WERI-Rb-1 (cell line): ENCODE measurements at regions not wholly inside any gene's neighbourhood (a gene's known extent, or its start where the extent isn't known, plus 50 kb on each side); places are given as distances from the start of the nearest gene placed in this dataset.

Source experiments
- DNase-seq: peaks from one replicate; pipeline ENCODE4 v3.0.0-alpha.2; 2020
- H3K27ac ChIP-seq: fragments of 250-450 bp; sonication (Bioruptor Pico); 2 replicates; pipeline ENCODE4 v1.5.1; 2020; ENCODE audit warnings: mild to moderate bottlenecking, moderate library complexity
- H3K27me3 ChIP-seq: fragments of 250-450 bp; sonication (Bioruptor Pico); 2 replicates; pipeline ENCODE4 v1.5.1; 2021; ENCODE audit warnings: mild to moderate bottlenecking, low read depth, moderate library complexity; ENCODE audit not compliant: insufficient read depth, severe bottlenecking
- H3K36me3 ChIP-seq: fragments of 250-450 bp; sonication (Bioruptor Pico); 2 replicates; pipeline ENCODE4 v1.5.1; 2020; ENCODE audit warnings: mild to moderate bottlenecking, moderate library complexity
- H3K4me3 ChIP-seq: 2 replicates; pipeline ENCODE4 v1.5.1; 2011; ENCODE audit warnings: low read depth, mild to moderate bottlenecking, control low read depth, low read length
- H3K9me3 ChIP-seq: fragments of 250-450 bp; sonication (Bioruptor Pico); 2 replicates; pipeline ENCODE4 v1.5.1; 2021; ENCODE audit warnings: mild to moderate bottlenecking, moderate library complexity; ENCODE audit not compliant: severe bottlenecking
- CTCF ChIP-seq: IDR thresholded peaks from 2 replicates; pipeline ENCODE4 v1.5.1; 2011; ENCODE audit warnings: low read depth, mild to moderate bottlenecking, control low read depth, inconsistent platforms, low read length

GRCh38 chr3:96712792-96713191, 101.6 kb upstream of the EPHA6 start:
- Histone ChIP-seq H3K9me3 (no peaks in the 10 kb centered on the region), H3K4me3 (no peak overlapping the region), H3K27ac (no peak overlapping the region), H3K27me3 (peaks cover 31% of the 10 kb centered on the region), H3K36me3 (no peaks in the 10 kb centered on the region)
- TF ChIP-seq CTCF: no peak
- no peak for DNase-seq

GRCh38 chr3:96719921-96720320, 94.5 kb upstream of the EPHA6 start:
- Histone ChIP-seq H3K36me3 (no peaks in the 10 kb centered on the region), H3K27me3 (peaks cover 10% of the 10 kb centered on the region), H3K4me3 (no peak overlapping the region), H3K9me3 (no peaks in the 10 kb centered on the region), H3K27ac (no peak overlapping the region)
- DNase-seq: no peak
- no peak for TF ChIP-seq CTCF

DNA sequence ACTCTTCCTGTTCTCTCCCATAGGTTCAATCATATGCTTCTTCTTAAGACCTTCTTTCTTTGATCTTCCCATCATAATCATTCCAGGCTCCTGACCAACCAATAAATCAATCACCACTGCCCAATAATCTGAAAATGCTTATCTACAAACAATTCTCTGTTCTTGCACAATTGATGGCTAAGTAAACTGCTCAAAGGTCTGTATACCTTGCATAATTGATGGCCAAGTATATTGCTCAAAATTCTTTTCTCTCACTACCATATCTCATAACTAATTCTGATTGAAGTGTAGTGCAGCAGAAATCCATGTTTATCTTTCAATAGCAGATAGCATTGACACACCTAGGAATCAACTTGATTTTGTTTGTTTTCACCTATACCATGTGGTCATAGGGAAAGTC, 83.4 kb upstream of the EPHA6 start:
- Histone ChIP-seq H3K27me3 (peaks cover 14% of the 10 kb centered on the region), H3K4me3 (no peak overlapping the region), H3K36me3 (no peaks in the 10 kb centered on the region), H3K27ac (no peak overlapping the region), H3K9me3 (no peaks in the 10 kb centered on the region)
- TF ChIP-seq CTCF: no peak
- DNase-seq: no peak

DNA sequence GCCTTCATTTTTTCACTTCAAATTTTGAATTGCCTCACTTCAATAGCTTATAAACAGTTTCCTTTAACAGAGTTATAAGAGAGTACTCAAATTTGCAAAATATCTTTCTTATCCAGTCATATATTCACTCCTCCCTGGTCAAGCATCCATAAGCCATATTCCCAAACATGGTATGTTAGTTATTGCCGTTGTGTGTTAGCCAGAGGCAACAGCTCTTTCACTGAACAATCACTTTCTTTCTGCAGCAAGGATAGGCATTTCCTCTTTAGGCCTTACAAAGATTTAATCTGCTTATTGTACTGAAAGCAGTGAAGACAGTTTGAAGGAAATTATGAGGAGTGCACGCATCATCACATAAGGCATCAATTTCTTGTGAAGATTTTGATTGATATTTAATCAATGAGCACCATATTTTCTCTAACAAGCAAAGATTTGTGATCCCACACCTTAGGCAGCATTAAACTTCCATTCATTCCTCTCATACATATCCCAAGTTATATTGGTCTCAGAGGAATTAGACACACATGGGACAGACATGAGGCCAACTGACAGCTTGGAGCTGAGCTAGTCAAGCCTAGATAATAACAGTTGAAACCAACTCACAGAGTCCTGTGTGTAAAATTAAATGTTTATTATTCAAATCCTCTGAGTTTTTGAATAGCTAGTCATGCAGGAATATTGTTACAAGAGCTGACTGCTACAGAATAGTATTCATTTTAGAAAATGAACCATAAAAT, 80.0 kb upstream of the EPHA6 start:
- no peak for DNase-seq

DNA sequence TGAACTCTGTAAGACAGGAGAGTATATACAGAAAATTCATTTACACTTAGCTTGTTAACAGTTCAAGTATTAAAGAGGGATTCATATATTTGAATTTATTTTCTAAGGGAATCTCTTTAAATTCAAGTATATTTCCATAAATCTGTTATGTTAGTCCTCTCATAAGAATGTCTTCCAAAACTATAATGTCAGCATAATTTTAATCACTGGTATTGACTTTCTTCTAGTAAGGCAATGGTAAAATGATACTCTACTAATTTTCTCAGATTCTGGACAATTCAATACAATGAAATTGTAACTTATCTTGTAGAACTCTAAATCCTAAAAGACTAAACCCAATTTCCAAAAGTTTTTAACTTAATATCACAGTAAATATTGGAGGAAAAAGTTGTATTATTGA, 66.3 kb upstream of the EPHA6 start:
- Histone ChIP-seq H3K27ac (no peak overlapping the region), H3K27me3 (peaks cover 8% of the 10 kb centered on the region), H3K9me3 (no peaks in the 10 kb centered on the region), H3K36me3 (no peaks in the 10 kb centered on the region), H3K4me3 (no peak overlapping the region)
- no peak for TF ChIP-seq CTCF
- DNase-seq: no peak

More for the DNA sequence above, 80.0 kb upstream of the EPHA6 start:
- H3K27me3 ChIP-seq: peaks cover 10% of the 10 kb centered on the region
- H3K4me3 ChIP-seq: no peak overlapping the region
- no peaks in the 10 kb centered on the region for H3K9me3 ChIP-seq
- H3K27ac ChIP-seq: no peak overlapping the region
- no peak for TF ChIP-seq CTCF
- no peaks in the 10 kb centered on the region for H3K36me3 ChIP-seq
